HL-60 (cell line): ENCODE measurements at regions not wholly inside any gene's neighbourhood (a gene's known extent, or its start where the extent isn't known, plus 50 kb on each side); places are given as distances from the start of the nearest gene placed in this dataset.

Experiments used
- DNase-seq, 2 experiments: peaks; one replicate each; pipeline ENCODE4 v3.0.0-alpha.2; 2010 to 2020; ENCODE audit warnings: low read depth in 1 of 2, low spot score in 1 of 2
- H3K27ac ChIP-seq: fragments of 250-450 bp; sonication (Bioruptor Pico); replicated peaks from 2 replicates; pipeline ENCODE4 v1.5.1; 2020; ENCODE audit warnings: mild to moderate bottlenecking, moderate library complexity
- H3K27me3 ChIP-seq: fragments of 250-450 bp; sonication (Bioruptor Pico); 2 replicates; pipeline ENCODE4 v1.5.1; 2021; ENCODE audit warnings: mild to moderate bottlenecking, moderate library complexity; ENCODE audit not compliant: insufficient read depth, poor library complexity, severe bottlenecking
- H3K4me3 ChIP-seq: replicated peaks from 2 replicates; pipeline ENCODE4 v1.5.1; 2011; ENCODE audit warnings: mild to moderate bottlenecking, control low read depth, low read length; ENCODE audit not compliant: insufficient read depth
- GABPA ChIP-seq: IDR thresholded peaks from 2 replicates; pipeline ENCODE4 v1.6.1; 2012; ENCODE audit warnings: low read depth
- POLR2AphosphoS5 ChIP-seq: IDR thresholded peaks from 2 replicates; pipeline ENCODE4 v1.6.1; 2012; ENCODE audit warnings: low read depth
- SPI1 ChIP-seq: IDR thresholded peaks from 2 replicates; pipeline ENCODE4 v1.6.1; 2012; ENCODE audit warnings: low read depth, mild to moderate bottlenecking, borderline replicate concordance
- TF ChIP-seq, protein P1 (sequence below): IDR thresholded peaks from one replicate; pipeline ENCODE4 v1.5.1; 2011; ENCODE audit warnings: low read length, control low read depth, inconsistent platforms; ENCODE audit not compliant: insufficient read depth
- TF ChIP-seq, protein P2 (sequence below): IDR thresholded peaks from 2 replicates; pipeline ENCODE4 v1.6.1; 2012; ENCODE audit warnings: low read depth; ENCODE audit not compliant: insufficient replicate concordance

DNA sequence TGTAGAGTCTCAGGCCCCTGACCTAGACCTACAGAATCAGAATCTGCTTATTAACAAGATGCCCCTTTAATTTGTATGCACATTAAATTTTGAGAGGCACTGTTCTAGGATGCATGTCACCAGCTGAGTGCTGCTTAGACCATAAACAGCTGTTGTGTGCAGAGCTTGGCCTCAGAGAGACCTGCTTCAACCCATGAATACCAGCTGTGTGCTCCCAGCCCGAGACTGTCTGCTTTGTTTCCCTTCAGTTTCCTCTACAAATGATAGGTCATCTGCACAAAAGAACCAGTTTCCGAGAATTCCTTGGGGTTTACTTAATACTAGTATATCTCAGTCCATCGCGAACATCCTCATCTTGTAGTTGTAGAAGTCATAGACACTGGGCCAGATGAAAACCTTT is 158.5 kb upstream of the PFN2 start:
- TF ChIP-seq SPI1 (no peak), POLR2AphosphoS5 (no peak), GABPA (no peak)
- TF ChIP-seq, protein P1, sequence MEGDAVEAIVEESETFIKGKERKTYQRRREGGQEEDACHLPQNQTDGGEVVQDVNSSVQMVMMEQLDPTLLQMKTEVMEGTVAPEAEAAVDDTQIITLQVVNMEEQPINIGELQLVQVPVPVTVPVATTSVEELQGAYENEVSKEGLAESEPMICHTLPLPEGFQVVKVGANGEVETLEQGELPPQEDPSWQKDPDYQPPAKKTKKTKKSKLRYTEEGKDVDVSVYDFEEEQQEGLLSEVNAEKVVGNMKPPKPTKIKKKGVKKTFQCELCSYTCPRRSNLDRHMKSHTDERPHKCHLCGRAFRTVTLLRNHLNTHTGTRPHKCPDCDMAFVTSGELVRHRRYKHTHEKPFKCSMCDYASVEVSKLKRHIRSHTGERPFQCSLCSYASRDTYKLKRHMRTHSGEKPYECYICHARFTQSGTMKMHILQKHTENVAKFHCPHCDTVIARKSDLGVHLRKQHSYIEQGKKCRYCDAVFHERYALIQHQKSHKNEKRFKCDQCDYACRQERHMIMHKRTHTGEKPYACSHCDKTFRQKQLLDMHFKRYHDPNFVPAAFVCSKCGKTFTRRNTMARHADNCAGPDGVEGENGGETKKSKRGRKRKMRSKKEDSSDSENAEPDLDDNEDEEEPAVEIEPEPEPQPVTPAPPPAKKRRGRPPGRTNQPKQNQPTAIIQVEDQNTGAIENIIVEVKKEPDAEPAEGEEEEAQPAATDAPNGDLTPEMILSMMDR, result no peak
- TF ChIP-seq, protein P2, sequence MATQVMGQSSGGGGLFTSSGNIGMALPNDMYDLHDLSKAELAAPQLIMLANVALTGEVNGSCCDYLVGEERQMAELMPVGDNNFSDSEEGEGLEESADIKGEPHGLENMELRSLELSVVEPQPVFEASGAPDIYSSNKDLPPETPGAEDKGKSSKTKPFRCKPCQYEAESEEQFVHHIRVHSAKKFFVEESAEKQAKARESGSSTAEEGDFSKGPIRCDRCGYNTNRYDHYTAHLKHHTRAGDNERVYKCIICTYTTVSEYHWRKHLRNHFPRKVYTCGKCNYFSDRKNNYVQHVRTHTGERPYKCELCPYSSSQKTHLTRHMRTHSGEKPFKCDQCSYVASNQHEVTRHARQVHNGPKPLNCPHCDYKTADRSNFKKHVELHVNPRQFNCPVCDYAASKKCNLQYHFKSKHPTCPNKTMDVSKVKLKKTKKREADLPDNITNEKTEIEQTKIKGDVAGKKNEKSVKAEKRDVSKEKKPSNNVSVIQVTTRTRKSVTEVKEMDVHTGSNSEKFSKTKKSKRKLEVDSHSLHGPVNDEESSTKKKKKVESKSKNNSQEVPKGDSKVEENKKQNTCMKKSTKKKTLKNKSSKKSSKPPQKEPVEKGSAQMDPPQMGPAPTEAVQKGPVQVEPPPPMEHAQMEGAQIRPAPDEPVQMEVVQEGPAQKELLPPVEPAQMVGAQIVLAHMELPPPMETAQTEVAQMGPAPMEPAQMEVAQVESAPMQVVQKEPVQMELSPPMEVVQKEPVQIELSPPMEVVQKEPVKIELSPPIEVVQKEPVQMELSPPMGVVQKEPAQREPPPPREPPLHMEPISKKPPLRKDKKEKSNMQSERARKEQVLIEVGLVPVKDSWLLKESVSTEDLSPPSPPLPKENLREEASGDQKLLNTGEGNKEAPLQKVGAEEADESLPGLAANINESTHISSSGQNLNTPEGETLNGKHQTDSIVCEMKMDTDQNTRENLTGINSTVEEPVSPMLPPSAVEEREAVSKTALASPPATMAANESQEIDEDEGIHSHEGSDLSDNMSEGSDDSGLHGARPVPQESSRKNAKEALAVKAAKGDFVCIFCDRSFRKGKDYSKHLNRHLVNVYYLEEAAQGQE, result no peak
- no peak overlapping the region for H3K4me3 ChIP-seq
- no peaks in the 10 kb centered on the region for H3K27me3 ChIP-seq
- no peak overlapping the region for H3K27ac ChIP-seq
- DNase-seq, result no peak

DNA sequence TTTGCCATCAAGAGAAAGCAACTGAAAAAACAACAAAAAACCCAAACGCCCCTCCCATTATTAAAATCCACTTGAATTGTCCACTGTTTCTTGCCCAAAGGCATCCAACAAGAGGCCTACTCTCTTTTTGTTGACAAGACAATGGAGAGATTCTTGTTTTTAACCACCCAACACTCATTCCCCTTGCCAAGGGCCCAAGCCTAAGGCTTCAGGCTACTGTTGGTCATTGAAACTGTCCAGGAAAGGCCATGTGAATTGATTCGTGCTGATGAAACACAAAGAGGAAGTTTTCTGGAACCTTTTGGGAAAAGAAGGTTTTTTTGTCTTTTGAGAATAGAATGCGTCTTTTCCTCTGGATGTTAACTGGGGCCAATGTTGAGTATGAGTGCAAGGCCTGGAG is 157.4 kb upstream of the PFN2 start:
- DNase-seq, result no peak

DNA sequence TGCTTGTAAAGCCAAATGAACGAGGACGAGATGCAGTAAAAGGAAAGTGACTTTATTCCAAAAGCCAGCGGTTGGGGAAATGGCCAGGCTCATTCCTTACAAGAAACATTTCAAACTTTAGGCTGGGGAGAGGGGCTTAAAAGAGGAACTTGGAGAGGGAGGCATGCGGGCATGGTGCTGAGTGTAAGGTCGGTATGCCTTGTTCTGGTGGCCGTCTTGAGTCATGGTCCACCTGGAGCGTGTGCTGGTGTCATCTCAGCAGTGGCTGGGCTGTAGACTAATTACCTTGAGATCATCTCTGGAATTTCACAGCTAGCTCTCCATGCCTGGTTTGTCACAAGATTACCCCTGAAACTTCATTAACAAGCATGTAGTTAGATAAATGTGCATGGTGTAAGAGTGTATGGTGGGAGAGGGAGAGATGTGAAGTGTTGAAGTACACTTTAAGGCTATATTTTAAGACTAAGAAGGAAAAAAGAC is 156.4 kb upstream of the PFN2 start:
- TF ChIP-seq, protein P2, result no peak
- TF ChIP-seq, protein P1, result no peak
- TF ChIP-seq SPI1, result no peak
- no peak for TF ChIP-seq GABPA
- no peak for TF ChIP-seq POLR2AphosphoS5
- Histone ChIP-seq H3K27me3 (no peaks in the 10 kb centered on the region), H3K4me3 (no peak overlapping the region), H3K27ac (no peak overlapping the region)
- no peak for DNase-seq

More for the DNA sequence above, 157.4 kb upstream of the PFN2 start:
- no peak overlapping the region for H3K4me3 ChIP-seq
- no peaks in the 10 kb centered on the region for H3K27me3 ChIP-seq
- no peak for TF ChIP-seq SPI1
- no peak for TF ChIP-seq POLR2AphosphoS5
- TF ChIP-seq, protein P1, result no peak
- no peak for TF ChIP-seq GABPA
- TF ChIP-seq, protein P2, result no peak
- no peak overlapping the region for H3K27ac ChIP-seq
